IMR-90 (cell line): ENCODE measurements at regions not wholly inside any gene's neighbourhood (a gene's known extent, or its start where the extent isn't known, plus 50 kb on each side); places are given as distances from the start of the nearest gene placed in this dataset.

Experiments
- ATAC-seq: fragments of 200-7000 bp; cut with Tn5 transposase; 2 replicates; pipeline ENCODE4 v1.9.1; 2020; ENCODE audit warnings: low read depth, mild to moderate bottlenecking, moderate library complexity
- BruUV-seq: library from RNA; stranded (reverse); fragments of 400-500 nt; replicated peaks from 2 replicates; lab custom pipeline; 2021; lab: Mats Ljungman, UMichigan
- CTCF ChIA-PET: fragments of 300-600 bp; formaldehyde crosslinking; extraction: SDS; loops from one replicate; lab custom pipeline; 2021; ENCODE audit warnings: antibody characterized with exemption; lab: Yijun Ruan, JAX
- POLR2A ChIA-PET: fragments of 300-600 bp; sonication (Branson Sonifier 250); formaldehyde crosslinking; loops from one replicate; lab custom pipeline; 2022; ENCODE audit warnings: antibody characterized with exemption; ENCODE audit not compliant: unreplicated experiment; lab: Charles Lee
- DNase-seq: peaks from one replicate; pipeline ENCODE4 v3.0.0; 2013
- H2AFZ ChIP-seq: replicated peaks from 2 replicates; pipeline ENCODE3; 2013; ENCODE audit warnings: low read length, mild to moderate bottlenecking; ENCODE audit not compliant: poor library complexity
- H2AK5ac ChIP-seq: 2 replicates; pipeline ENCODE4 v1.6.1; 2013; ENCODE audit warnings: low read depth, low read length, inconsistent platforms
- H2AK9ac ChIP-seq: replicated peaks from 2 replicates; pipeline ENCODE3; 2013; ENCODE audit warnings: mild to moderate bottlenecking, low read depth, low read length, moderate library complexity; ENCODE audit not compliant: poor library complexity
- H2BK120ac ChIP-seq: 2 replicates; pipeline ENCODE4 v1.6.1; 2013; ENCODE audit warnings: low read depth, low read length, inconsistent platforms
- H2BK15ac ChIP-seq: 3 replicates; pipeline ENCODE4 v1.6.1; 2013; ENCODE audit warnings: low read depth, low read length, inconsistent platforms
- H2BK20ac ChIP-seq: 2 replicates; pipeline ENCODE4 v1.6.1; 2013; ENCODE audit warnings: low read depth, mild to moderate bottlenecking, inconsistent platforms, low read length, moderate library complexity
- H2BK5ac ChIP-seq: 2 replicates; pipeline ENCODE4 v1.6.1; 2013; ENCODE audit warnings: mild to moderate bottlenecking, low read depth, low read length, inconsistent platforms; ENCODE audit not compliant: poor library complexity, severe bottlenecking
- H3K14ac ChIP-seq: replicated peaks from 2 replicates; pipeline ENCODE4 v1.6.1; 2013; ENCODE audit warnings: low read depth, low read length, inconsistent platforms
- H3K18ac ChIP-seq: 2 replicates; pipeline ENCODE4 v1.6.1; 2013; ENCODE audit warnings: low read depth, low read length, control low read depth
- H3K23ac ChIP-seq: 2 replicates; pipeline ENCODE4 v1.6.1; 2013; ENCODE audit warnings: low read depth, low read length, inconsistent platforms
- H3K27ac ChIP-seq: 2 replicates; pipeline ENCODE4 v1.5.1; 2013; ENCODE audit warnings: mild to moderate bottlenecking, control low read depth, low read length; ENCODE audit not compliant: insufficient read depth
- H3K27me3 ChIP-seq: 2 replicates; pipeline ENCODE4 v1.6.1; 2013; ENCODE audit warnings: low read length; ENCODE audit not compliant: control insufficient read depth, insufficient read depth
- H3K36me3 ChIP-seq: 2 replicates; pipeline ENCODE4 v1.6.1; 2013; ENCODE audit warnings: low read length, mixed read lengths; ENCODE audit not compliant: control insufficient read depth, insufficient read depth
- H3K4ac ChIP-seq: 2 replicates; pipeline ENCODE4 v1.6.1; 2013; ENCODE audit warnings: low read depth, low read length, inconsistent platforms
- H3K4me1 ChIP-seq: 2 replicates; pipeline ENCODE4 v1.6.1; 2013; ENCODE audit warnings: low read length, mixed read lengths; ENCODE audit not compliant: control insufficient read depth, insufficient read depth
- H3K4me2 ChIP-seq: 2 replicates; pipeline ENCODE4 v1.6.1; 2013; ENCODE audit warnings: low read depth, mild to moderate bottlenecking, control low read depth, low read length, moderate library complexity
- H3K4me3 ChIP-seq: 2 replicates; pipeline ENCODE4 v1.5.1; 2013; ENCODE audit warnings: low read depth, mild to moderate bottlenecking, control low read depth, low read length, moderate library complexity; ENCODE audit not compliant: insufficient read depth
- H3K56ac ChIP-seq: 2 replicates; pipeline ENCODE4 v1.6.1; 2013; ENCODE audit warnings: low read length, inconsistent platforms; ENCODE audit not compliant: insufficient read depth; ENCODE audit errors: extremely low read depth
- H3K79me1 ChIP-seq, 2 experiments: 2 replicates each; pipeline ENCODE4 v1.6.1; 2013; ENCODE audit warnings: low read length in 2 of 2, inconsistent platforms in 1 of 2, low read depth in 1 of 2
- H3K9ac ChIP-seq: 2 replicates; pipeline ENCODE4 v1.6.1; 2013; ENCODE audit warnings: low read depth, low read length, control low read depth
- H3K9me1 ChIP-seq: 2 replicates; pipeline ENCODE4 v1.6.1; 2013; ENCODE audit warnings: low read length, inconsistent platforms; ENCODE audit not compliant: insufficient read depth
- H3K9me3 ChIP-seq: 2 replicates; pipeline ENCODE4 v1.6.1; 2013; ENCODE audit warnings: low read length; ENCODE audit not compliant: control insufficient read depth, insufficient read depth
- H4K20me1 ChIP-seq: 2 replicates; pipeline ENCODE4 v1.6.1; 2013; ENCODE audit warnings: low read length, inconsistent platforms; ENCODE audit not compliant: insufficient read depth
- H4K5ac ChIP-seq: 2 replicates; pipeline ENCODE4 v1.6.1; 2013; ENCODE audit warnings: mild to moderate bottlenecking, low read depth, low read length, control low read depth
- H4K8ac ChIP-seq, 2 experiments: 2 replicates each; pipeline ENCODE4 v1.6.1; 2013; ENCODE audit warnings: low read depth in 2 of 2, low read length in 2 of 2, control low read depth in 1 of 2, inconsistent platforms in 1 of 2
- H4K91ac ChIP-seq: 2 replicates; pipeline ENCODE4 v1.6.1; 2013; ENCODE audit warnings: low read depth, low read length, inconsistent platforms; ENCODE audit not compliant: insufficient read depth
- CEBPB ChIP-seq: IDR thresholded peaks from 2 replicates; pipeline ENCODE4 v1.6.1; 2012; ENCODE audit warnings: low read depth, low read length, improper control_type of control experiment
- NFE2L2 ChIP-seq: fragments of 150-350 bp; IDR thresholded peaks from 2 replicates; pipeline ENCODE4 v1.6.1; 2016; ENCODE audit warnings: low read depth, mild to moderate bottlenecking, low read length
- POLR2A ChIP-seq: IDR thresholded peaks from 2 replicates; pipeline ENCODE4 v1.6.1; 2012; ENCODE audit warnings: mild to moderate bottlenecking, low read depth, low read length
- RCOR1 ChIP-seq: IDR thresholded peaks from 2 replicates; pipeline ENCODE4 v1.6.1; 2012; ENCODE audit warnings: mild to moderate bottlenecking, low read length, improper control_type of control experiment; ENCODE audit not compliant: insufficient replicate concordance
- WGBS, 2 experiments: methylation state at CpG; one replicate each; pipeline versions ENCODE4 v1.1.5 to v1.1.7; 2013; ENCODE audit warnings: missing lambda C conversion rate in 2 of 2; ENCODE audit not compliant: insufficient read length in 1 of 2; ENCODE audit errors: extremely low coverage in 2 of 2; 5-methylcytosine and 5-hydroxymethylcytosine counted together
- dilution Hi-C: fragments of 300-500 bp; cut with HindIII; formaldehyde crosslinking; loops from one replicate; pipeline ENCODE4 v1.14.3; 2018; ENCODE audit warnings: low sequenced_read_pairs; ENCODE audit not compliant: unreplicated experiment
- in situ Hi-C: fragments of 300-500 bp; cut with MboI; formaldehyde crosslinking; loops from 3 replicates; pipeline ENCODE4 v1.14.3; 2019; ENCODE audit warnings: low sequenced_read_pairs, inconsistent platforms, mixed read lengths
- intact Hi-C: fragments of 100-400 bp; cut with micrococcal nuclease; formaldehyde crosslinking; loops from 2 replicates; pipeline ENCODE4 v1.10.0; 2022

GRCh38 chr2:226601881-226602662 is 197.5 kb downstream of the IRS1 start:
- H3K79me1 ChIP-seq = no peaks in the 10 kb centered on the region
- ChIA-PET POLR2A (no interaction called here), CTCF (interaction anchor here (0.5 to 1.0 kb wide), 2 partner anchors 59 to 180 kb away, joined by 3 to 4 read pairs; no protein-coding TSS in a partner anchor)
- peaks cover 8% of the 10 kb centered on the region for H3K4me1 ChIP-seq
- TF ChIP-seq RCOR1 = no peak
- TF ChIP-seq CEBPB = 0 out of 2 replicates have a peak, but pooled peaks have one; percentile 10
- no peak for TF ChIP-seq NFE2L2
- TF ChIP-seq POLR2A = no peak
- dilution Hi-C loops (no loop called here), intact Hi-C loops (no loop called here), in situ Hi-C loops (no loop called here)
- WGBS, 2 experiments = no CpG with 5 or more reads among the region's 4 CpGs
- peak overlapping the region; percentile 75 for H2BK20ac ChIP-seq
- H4K5ac ChIP-seq = peak overlapping the region; percentile 93
- no peak overlapping the region for H2AK9ac ChIP-seq
- no peak overlapping the region for H2AFZ ChIP-seq
- H3K9me1 ChIP-seq = no peaks in the 10 kb centered on the region
- peak; percentile 77 for ATAC-seq
- H3K9ac ChIP-seq = no peak overlapping the region
- peak overlapping the region; percentile 74 for H3K14ac ChIP-seq
- H3K9me3 ChIP-seq = no peaks in the 10 kb centered on the region
- no peaks in the 10 kb centered on the region for H3K27me3 ChIP-seq
- 0 out of 2 replicates have a peak overlapping the region, but pooled peaks have one; percentile 2 for H3K23ac ChIP-seq
- H3K18ac ChIP-seq = peak overlapping the region; percentile 97
- H3K27ac ChIP-seq = peak overlapping the region; percentile 85
- peak overlapping the region; percentile 78 for H3K4me2 ChIP-seq
- H3K4me3 ChIP-seq = no peak overlapping the region
- peak overlapping the region; percentile 81 for H3K4ac ChIP-seq
- peak overlapping the region; percentile 78 for H2BK120ac ChIP-seq
- no peaks in the 10 kb centered on the region for H3K36me3 ChIP-seq
- peak; percentile 80 for DNase-seq
- no peaks in the 10 kb centered on the region for H4K20me1 ChIP-seq
- peak overlapping the region in 1 of 2 experiments; percentile 59; a peak in 2 of 4 replicates for H4K8ac ChIP-seq
- H2AK5ac ChIP-seq = peak overlapping the region; percentile 77
- H2BK15ac ChIP-seq = peak overlapping the region; percentile 84; the same call in 2 of the 3 replicates
- peak overlapping the region; percentile 70 for H2BK5ac ChIP-seq
- BruUV-seq = no TSS peak
- peak overlapping the region; percentile 53; the same call in 1 of the 2 replicates for H4K91ac ChIP-seq
- H3K56ac ChIP-seq = 0 out of 2 replicates have a peak overlapping the region, but pooled peaks have one; percentile 8
